ENCODE measurements at regions not wholly inside any gene's neighbourhood (a gene's known extent, or its start where the extent isn't known, plus 50 kb on each side); places are given as distances from the start of the nearest gene placed in this dataset.

DNA sequence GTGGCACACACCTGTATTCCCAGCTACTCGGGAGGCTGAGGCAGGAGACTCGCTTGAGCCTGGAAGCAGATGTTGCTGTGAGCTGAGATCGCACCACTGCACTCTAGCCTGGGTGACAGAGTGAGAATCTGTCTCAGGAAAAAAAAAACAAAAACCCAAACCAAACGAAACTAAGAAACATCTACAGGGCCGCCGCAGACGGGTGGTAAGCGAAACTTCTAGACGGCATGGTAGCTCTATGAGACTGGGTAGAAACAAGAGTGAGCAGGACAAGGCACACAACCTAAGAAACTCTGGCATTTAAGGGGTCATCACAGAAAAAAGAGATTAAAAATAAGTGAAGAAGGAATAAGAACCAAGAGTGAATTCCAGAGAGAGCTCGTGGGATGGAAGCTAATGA lies 454.8 kb upstream of the KLF4 start:
- TF ChIP-seq EZH2 (IDR thresholded peaks at IDR 0.05; ENCODE audit: borderline replicate concordance, insufficient read depth, low read depth, low read length, poor library complexity, severe bottlenecking): no peak
- TF ChIP-seq, protein P1, sequence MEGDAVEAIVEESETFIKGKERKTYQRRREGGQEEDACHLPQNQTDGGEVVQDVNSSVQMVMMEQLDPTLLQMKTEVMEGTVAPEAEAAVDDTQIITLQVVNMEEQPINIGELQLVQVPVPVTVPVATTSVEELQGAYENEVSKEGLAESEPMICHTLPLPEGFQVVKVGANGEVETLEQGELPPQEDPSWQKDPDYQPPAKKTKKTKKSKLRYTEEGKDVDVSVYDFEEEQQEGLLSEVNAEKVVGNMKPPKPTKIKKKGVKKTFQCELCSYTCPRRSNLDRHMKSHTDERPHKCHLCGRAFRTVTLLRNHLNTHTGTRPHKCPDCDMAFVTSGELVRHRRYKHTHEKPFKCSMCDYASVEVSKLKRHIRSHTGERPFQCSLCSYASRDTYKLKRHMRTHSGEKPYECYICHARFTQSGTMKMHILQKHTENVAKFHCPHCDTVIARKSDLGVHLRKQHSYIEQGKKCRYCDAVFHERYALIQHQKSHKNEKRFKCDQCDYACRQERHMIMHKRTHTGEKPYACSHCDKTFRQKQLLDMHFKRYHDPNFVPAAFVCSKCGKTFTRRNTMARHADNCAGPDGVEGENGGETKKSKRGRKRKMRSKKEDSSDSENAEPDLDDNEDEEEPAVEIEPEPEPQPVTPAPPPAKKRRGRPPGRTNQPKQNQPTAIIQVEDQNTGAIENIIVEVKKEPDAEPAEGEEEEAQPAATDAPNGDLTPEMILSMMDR (IDR thresholded peaks at IDR 0.05): no peak
- Histone ChIP-seq H3K79me2 (ENCODE audit: control insufficient read depth, insufficient read depth, low read length) (no peaks in the 10 kb centered on the region), H3K4me1 (ENCODE audit: control insufficient read depth in 2 of 2, insufficient read depth in 2 of 2, low read length in 2 of 2) (no peaks in the 10 kb centered on the region), H4K20me1 (ENCODE audit: control insufficient read depth, insufficient read depth, low read length, poor library complexity, severe bottlenecking) (no peaks in the 10 kb centered on the region), H3K36me3 (replicated peaks in 1 of 2; ENCODE audit: control extremely low read depth in 1 of 2, control insufficient read depth in 1 of 2, extremely low read depth in 1 of 2, insufficient read depth in 2 of 2, low read length in 1 of 2) (no peaks in the 10 kb centered on the region), H3K27me3 (replicated peaks in 1 of 4; ENCODE audit: control extremely low read depth in 1 of 4, control insufficient read depth in 3 of 4, insufficient read depth in 4 of 4, low read length in 3 of 4) (no peaks in the 10 kb centered on the region), H2AFZ (ENCODE audit: insufficient read depth, low read depth, low read length, poor library complexity, severe bottlenecking) (no peak overlapping the region), H3K9ac (ENCODE audit: low read length) (no peak overlapping the region), H3K27ac (ENCODE audit: low read length in 2 of 2) (no peak overlapping the region), H3K4me2 (replicated peaks; ENCODE audit: low read depth, low read length, poor library complexity, severe bottlenecking) (no peak overlapping the region), H3K4me3 (ENCODE audit: control extremely low read depth in 1 of 5, extremely low read depth in 1 of 5, insufficient read depth in 1 of 5, low read depth in 2 of 5, low read length in 4 of 5) (no peak overlapping the region), H3K9me3 (ENCODE audit: control extremely low read depth in 1 of 3, control insufficient read depth in 2 of 3, insufficient read depth in 1 of 3, low read length in 2 of 3) (no peaks in the 10 kb centered on the region)
- ChIA-PET CTCF (interaction anchor here (0.6 kb wide), 1 partner anchor 275 kb away, joined by 4 read pairs; no protein-coding TSS in a partner anchor), POLR2A (no interaction called here)
- no peak overlapping the region for H3K4me3 Mint-ChIP-seq
- no peaks in the 10 kb centered on the region for H3K4me1 Mint-ChIP-seq
- DNase-seq (no peak), ATAC-seq (ENCODE audit: low read depth) (no peak)
- H3K9me3 Mint-ChIP-seq (ENCODE audit: insufficient read depth): peaks cover 5% of the 10 kb centered on the region
- intact Hi-C loops (cut with micrococcal nuclease): no loop called here
- H3K27ac Mint-ChIP-seq: no peak overlapping the region
- WGBS (ENCODE audit: insufficient coverage): 97% methylated on average over 6 of the region's 10 CpGs
- peaks cover 11% of the 10 kb centered on the region for H3K27me3 Mint-ChIP-seq

DNA sequence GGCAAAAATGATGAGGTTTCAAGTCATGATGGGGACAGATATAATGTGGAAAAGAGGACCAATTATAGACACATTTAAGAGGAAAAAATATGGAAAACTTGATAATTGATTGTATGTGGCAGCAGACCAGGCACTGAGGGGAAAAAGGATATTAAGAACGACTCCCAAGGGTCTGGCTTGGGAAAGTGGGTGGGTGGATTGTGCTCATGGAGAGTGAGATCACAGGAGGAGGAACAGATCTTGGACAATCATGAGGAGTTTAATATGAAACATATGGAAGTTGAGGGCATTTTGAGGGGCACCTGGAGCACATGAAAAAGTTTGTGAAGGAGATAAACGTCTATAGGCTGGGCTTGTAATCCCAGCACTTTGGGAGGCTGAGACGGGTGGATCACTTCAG lies 454.3 kb upstream of the KLF4 start:
- POLR2A ChIA-PET: no interaction called here
- H3K27ac Mint-ChIP-seq: no peak overlapping the region

More for the DNA sequence above, 454.3 kb upstream of the KLF4 start:
- no peaks in the 10 kb centered on the region for H3K4me1 ChIP-seq (ENCODE audit: control insufficient read depth in 2 of 2, insufficient read depth in 2 of 2, low read length in 2 of 2)
- no peaks in the 10 kb centered on the region for H4K20me1 ChIP-seq (ENCODE audit: control insufficient read depth, insufficient read depth, low read length, poor library complexity, severe bottlenecking)
- H3K9ac ChIP-seq (ENCODE audit: low read length): no peak overlapping the region
- no peaks in the 10 kb centered on the region for H3K9me3 ChIP-seq (ENCODE audit: control extremely low read depth in 1 of 3, control insufficient read depth in 2 of 3, insufficient read depth in 1 of 3, low read length in 2 of 3)
- no peak for DNase-seq
- no peak overlapping the region for H2AFZ ChIP-seq (ENCODE audit: insufficient read depth, low read depth, low read length, poor library complexity, severe bottlenecking)
- CTCF ChIA-PET: interaction anchor here (0.6 kb wide), 1 partner anchor 275 kb away, joined by 4 read pairs; no protein-coding TSS in a partner anchor
- H3K36me3 ChIP-seq (replicated peaks in 1 of 2; ENCODE audit: control extremely low read depth in 1 of 2, control insufficient read depth in 1 of 2, extremely low read depth in 1 of 2, insufficient read depth in 2 of 2, low read length in 1 of 2): no peaks in the 10 kb centered on the region
- H3K27me3 ChIP-seq (replicated peaks in 1 of 4; ENCODE audit: control extremely low read depth in 1 of 4, control insufficient read depth in 3 of 4, insufficient read depth in 4 of 4, low read length in 3 of 4): peaks cover 0 to under 1% (median 0%) of the 10 kb centered on the region in 4 experiments
- no peak overlapping the region for H3K4me3 Mint-ChIP-seq
- WGBS (ENCODE audit: insufficient coverage): 85% methylated on average over 2 of the region's 3 CpGs
- intact Hi-C loops (cut with micrococcal nuclease): no loop called here
- no peak for ATAC-seq (ENCODE audit: low read depth)
- no peak overlapping the region for H3K27ac ChIP-seq (ENCODE audit: low read length in 2 of 2)
- H3K4me2 ChIP-seq (replicated peaks; ENCODE audit: low read depth, low read length, poor library complexity, severe bottlenecking): no peak overlapping the region
- H3K27me3 Mint-ChIP-seq: peaks cover 11% of the 10 kb centered on the region
- H3K4me1 Mint-ChIP-seq: no peaks in the 10 kb centered on the region
- H3K9me3 Mint-ChIP-seq (ENCODE audit: insufficient read depth): peaks cover 5% of the 10 kb centered on the region
- H3K4me3 ChIP-seq (ENCODE audit: control extremely low read depth in 1 of 5, extremely low read depth in 1 of 5, insufficient read depth in 1 of 5, low read depth in 2 of 5, low read length in 4 of 5): no peak overlapping the region
- H3K79me2 ChIP-seq (ENCODE audit: control insufficient read depth, insufficient read depth, low read length): no peaks in the 10 kb centered on the region
- TF ChIP-seq EZH2 (IDR thresholded peaks at IDR 0.05; ENCODE audit: borderline replicate concordance, insufficient read depth, low read depth, low read length, poor library complexity, severe bottlenecking): no peak
- TF ChIP-seq, protein P1 (IDR thresholded peaks at IDR 0.05): no peak

Data from B cell (primary cell).